ENCODE measurements at regions not wholly inside any gene's neighbourhood (a gene's known extent, or its start where the extent isn't known, plus 50 kb on each side); places are given as distances from the start of the nearest gene placed in this dataset.
"Not testable (repeated sequence)": the region's sequence is repeated elsewhere in the genome, so short reads cannot be mapped to it uniquely, and the experiment has no call there.

- in situ Hi-C loops (cut with HindIII; ENCODE audit: low sequenced_read_pairs), result no loop called here
These were observed 1296.8 kb upstream of the EYS start for GRCh38 chr6:67003844-67004243.

GRCh38 chr6:67000121-67000520, 1293.1 kb upstream of the EYS start:
- in situ Hi-C loops (cut with HindIII; ENCODE audit: low sequenced_read_pairs), result no loop called here

GRCh38 chr6:66997579-66997978, 1290.6 kb upstream of the EYS start:
- in situ Hi-C loops (cut with HindIII; ENCODE audit: low sequenced_read_pairs), result not testable (repeated sequence)

- in situ Hi-C loops (cut with HindIII; ENCODE audit: low sequenced_read_pairs), result no loop called here
These were observed 1288.6 kb upstream of the EYS start for GRCh38 chr6:66995669-66996068.

- in situ Hi-C loops (cut with HindIII; ENCODE audit: low sequenced_read_pairs), result not testable (repeated sequence)
These were observed 1286.7 kb upstream of the EYS start for GRCh38 chr6:66993708-66994107.

- in situ Hi-C loops (cut with HindIII; ENCODE audit: low sequenced_read_pairs), result no loop called here
These were observed 1286.2 kb upstream of the EYS start for GRCh38 chr6:66993272-66993671.

GRCh38 chr6:66992660-66993059, 1285.6 kb upstream of the EYS start:
- in situ Hi-C loops (cut with HindIII; ENCODE audit: low sequenced_read_pairs), result no loop called here

GRCh38 chr6:66986940-66987339, 1279.9 kb upstream of the EYS start:
- in situ Hi-C loops (cut with HindIII; ENCODE audit: low sequenced_read_pairs), result no loop called here

- in situ Hi-C loops (cut with HindIII; ENCODE audit: low sequenced_read_pairs), result no loop called here
These were observed 1278.8 kb upstream of the EYS start for GRCh38 chr6:66985816-66986215.

GRCh38 chr6:66970373-66970772, 1263.3 kb upstream of the EYS start:
- in situ Hi-C loops (cut with HindIII; ENCODE audit: low sequenced_read_pairs), result no loop called here

- in situ Hi-C loops (cut with HindIII; ENCODE audit: low sequenced_read_pairs), result no loop called here
These were observed 1258.2 kb upstream of the EYS start for GRCh38 chr6:66965227-66965626.

- in situ Hi-C loops (cut with HindIII; ENCODE audit: low sequenced_read_pairs), result no loop called here
These were observed 1257.2 kb upstream of the EYS start for GRCh38 chr6:66964216-66964615.

GRCh38 chr6:66962082-66962481, 1255.1 kb upstream of the EYS start:
- in situ Hi-C loops (cut with HindIII; ENCODE audit: low sequenced_read_pairs), result no loop called here

- in situ Hi-C loops (cut with HindIII; ENCODE audit: low sequenced_read_pairs), result no loop called here
These were observed 1254.2 kb upstream of the EYS start for GRCh38 chr6:66961191-66961590.

- in situ Hi-C loops (cut with HindIII; ENCODE audit: low sequenced_read_pairs), result no loop called here
These were observed 1242.2 kb upstream of the EYS start for GRCh38 chr6:66949191-66949661.

- in situ Hi-C loops (cut with HindIII; ENCODE audit: low sequenced_read_pairs), result no loop called here
These were observed 1241.1 kb upstream of the EYS start for GRCh38 chr6:66948106-66948505.

- in situ Hi-C loops (cut with HindIII; ENCODE audit: low sequenced_read_pairs), result no loop called here
These were observed 1233.0 kb upstream of the EYS start for GRCh38 chr6:66940003-66940402.

GRCh38 chr6:66937180-66937579, 1230.2 kb upstream of the EYS start:
- in situ Hi-C loops (cut with HindIII; ENCODE audit: low sequenced_read_pairs), result no loop called here

- in situ Hi-C loops (cut with HindIII; ENCODE audit: low sequenced_read_pairs), result no loop called here
These were observed 1228.6 kb upstream of the EYS start for GRCh38 chr6:66935612-66936011.

- in situ Hi-C loops (cut with HindIII; ENCODE audit: low sequenced_read_pairs), result no loop called here
These were observed 1224.8 kb upstream of the EYS start for GRCh38 chr6:66931787-66932186.

GRCh38 chr6:66930559-66931290, 1223.7 kb upstream of the EYS start:
- in situ Hi-C loops (cut with HindIII; ENCODE audit: low sequenced_read_pairs), result no loop called here

- in situ Hi-C loops (cut with HindIII; ENCODE audit: low sequenced_read_pairs), result no loop called here
These were observed 1219.0 kb upstream of the EYS start for GRCh38 chr6:66926060-66926459.

- in situ Hi-C loops (cut with HindIII; ENCODE audit: low sequenced_read_pairs), result no loop called here
These were observed 1206.6 kb upstream of the EYS start for GRCh38 chr6:66913657-66914056.
